ENCODE measurements at regions not wholly inside any gene's neighbourhood (a gene's known extent, or its start where the extent isn't known, plus 50 kb on each side); places are given as distances from the start of the nearest gene placed in this dataset.

DNA sequence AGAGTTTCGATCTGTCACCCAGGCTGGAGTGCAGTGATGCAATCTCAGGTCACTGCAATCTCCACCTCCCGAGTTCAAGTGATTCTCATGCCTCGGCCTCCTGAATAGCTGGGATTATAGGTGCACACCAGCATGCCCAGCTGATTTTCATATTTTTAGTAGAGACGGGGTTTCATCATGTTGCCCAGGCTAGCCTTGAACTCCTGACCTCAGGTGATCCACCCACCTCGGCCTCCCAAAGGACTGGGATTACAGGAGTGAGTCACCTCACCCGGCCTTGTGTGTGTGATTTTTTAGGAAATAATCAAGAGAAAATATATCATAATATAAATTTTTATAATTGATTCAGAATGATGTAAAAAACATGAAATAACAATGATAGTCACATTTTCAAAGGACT lies 1231.4 kb downstream of the GALC start:
- no peaks in the 10 kb centered on the region for H3K36me3 ChIP-seq (ENCODE audit: insufficient read depth, low read length)
- no peak overlapping the region for H3K4me3 ChIP-seq (ENCODE audit: low read length)
- H4K20me1 ChIP-seq (ENCODE audit: insufficient read depth), result no peaks in the 10 kb centered on the region
- no peak overlapping the region for H2AFZ ChIP-seq (ENCODE audit: low read depth, low read length)
- TF ChIP-seq, protein P1, sequence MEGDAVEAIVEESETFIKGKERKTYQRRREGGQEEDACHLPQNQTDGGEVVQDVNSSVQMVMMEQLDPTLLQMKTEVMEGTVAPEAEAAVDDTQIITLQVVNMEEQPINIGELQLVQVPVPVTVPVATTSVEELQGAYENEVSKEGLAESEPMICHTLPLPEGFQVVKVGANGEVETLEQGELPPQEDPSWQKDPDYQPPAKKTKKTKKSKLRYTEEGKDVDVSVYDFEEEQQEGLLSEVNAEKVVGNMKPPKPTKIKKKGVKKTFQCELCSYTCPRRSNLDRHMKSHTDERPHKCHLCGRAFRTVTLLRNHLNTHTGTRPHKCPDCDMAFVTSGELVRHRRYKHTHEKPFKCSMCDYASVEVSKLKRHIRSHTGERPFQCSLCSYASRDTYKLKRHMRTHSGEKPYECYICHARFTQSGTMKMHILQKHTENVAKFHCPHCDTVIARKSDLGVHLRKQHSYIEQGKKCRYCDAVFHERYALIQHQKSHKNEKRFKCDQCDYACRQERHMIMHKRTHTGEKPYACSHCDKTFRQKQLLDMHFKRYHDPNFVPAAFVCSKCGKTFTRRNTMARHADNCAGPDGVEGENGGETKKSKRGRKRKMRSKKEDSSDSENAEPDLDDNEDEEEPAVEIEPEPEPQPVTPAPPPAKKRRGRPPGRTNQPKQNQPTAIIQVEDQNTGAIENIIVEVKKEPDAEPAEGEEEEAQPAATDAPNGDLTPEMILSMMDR (IDR thresholded peaks at IDR 0.05; ENCODE audit: poor library complexity, severe bottlenecking), result no peak
- TF ChIP-seq, protein P2, sequence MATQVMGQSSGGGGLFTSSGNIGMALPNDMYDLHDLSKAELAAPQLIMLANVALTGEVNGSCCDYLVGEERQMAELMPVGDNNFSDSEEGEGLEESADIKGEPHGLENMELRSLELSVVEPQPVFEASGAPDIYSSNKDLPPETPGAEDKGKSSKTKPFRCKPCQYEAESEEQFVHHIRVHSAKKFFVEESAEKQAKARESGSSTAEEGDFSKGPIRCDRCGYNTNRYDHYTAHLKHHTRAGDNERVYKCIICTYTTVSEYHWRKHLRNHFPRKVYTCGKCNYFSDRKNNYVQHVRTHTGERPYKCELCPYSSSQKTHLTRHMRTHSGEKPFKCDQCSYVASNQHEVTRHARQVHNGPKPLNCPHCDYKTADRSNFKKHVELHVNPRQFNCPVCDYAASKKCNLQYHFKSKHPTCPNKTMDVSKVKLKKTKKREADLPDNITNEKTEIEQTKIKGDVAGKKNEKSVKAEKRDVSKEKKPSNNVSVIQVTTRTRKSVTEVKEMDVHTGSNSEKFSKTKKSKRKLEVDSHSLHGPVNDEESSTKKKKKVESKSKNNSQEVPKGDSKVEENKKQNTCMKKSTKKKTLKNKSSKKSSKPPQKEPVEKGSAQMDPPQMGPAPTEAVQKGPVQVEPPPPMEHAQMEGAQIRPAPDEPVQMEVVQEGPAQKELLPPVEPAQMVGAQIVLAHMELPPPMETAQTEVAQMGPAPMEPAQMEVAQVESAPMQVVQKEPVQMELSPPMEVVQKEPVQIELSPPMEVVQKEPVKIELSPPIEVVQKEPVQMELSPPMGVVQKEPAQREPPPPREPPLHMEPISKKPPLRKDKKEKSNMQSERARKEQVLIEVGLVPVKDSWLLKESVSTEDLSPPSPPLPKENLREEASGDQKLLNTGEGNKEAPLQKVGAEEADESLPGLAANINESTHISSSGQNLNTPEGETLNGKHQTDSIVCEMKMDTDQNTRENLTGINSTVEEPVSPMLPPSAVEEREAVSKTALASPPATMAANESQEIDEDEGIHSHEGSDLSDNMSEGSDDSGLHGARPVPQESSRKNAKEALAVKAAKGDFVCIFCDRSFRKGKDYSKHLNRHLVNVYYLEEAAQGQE (IDR thresholded peaks at IDR 0.05; ENCODE audit: borderline replicate concordance), result no peak
- TF ChIP-seq SMC3 (conservative IDR thresholded peaks at IDR 0.05; ENCODE audit: poor library complexity), result no peak
- no peak for TF ChIP-seq EP300 (conservative IDR thresholded peaks at IDR 0.05; ENCODE audit: poor library complexity, severe bottlenecking)
- TF ChIP-seq RAD21 (conservative IDR thresholded peaks at IDR 0.05), result no peak
- no peak for TF ChIP-seq EZH2 (IDR thresholded peaks at IDR 0.05; ENCODE audit: borderline replicate concordance, insufficient read depth, low read length, poor library complexity, severe bottlenecking)
- no peak for TF ChIP-seq MXI1 (conservative IDR thresholded peaks at IDR 0.05; ENCODE audit: poor library complexity, severe bottlenecking)
- TF ChIP-seq POLR2AphosphoS5 (IDR thresholded peaks at IDR 0.05), result no peak
- H3K27me3 ChIP-seq (ENCODE audit: insufficient read depth, low read depth, low read length), result no peaks in the 10 kb centered on the region
- no peaks in the 10 kb centered on the region for H3K9me2 ChIP-seq (ENCODE audit: insufficient read depth, low read length)
- H3K27ac ChIP-seq (ENCODE audit: low read length), result no peak overlapping the region
- H3K9me3 ChIP-seq (ENCODE audit: low read length), result no peaks in the 10 kb centered on the region
- H3K4me2 ChIP-seq (ENCODE audit: low read length), result no peak overlapping the region
- H3F3A ChIP-seq (ENCODE audit: insufficient read depth, low read length, poor library complexity, severe bottlenecking), result no peaks in the 10 kb centered on the region
- H3K79me2 ChIP-seq (replicated peaks; ENCODE audit: insufficient read depth, low read length), result no peaks in the 10 kb centered on the region
- H3K9ac ChIP-seq (ENCODE audit: low read length), result no peak overlapping the region

DNA sequence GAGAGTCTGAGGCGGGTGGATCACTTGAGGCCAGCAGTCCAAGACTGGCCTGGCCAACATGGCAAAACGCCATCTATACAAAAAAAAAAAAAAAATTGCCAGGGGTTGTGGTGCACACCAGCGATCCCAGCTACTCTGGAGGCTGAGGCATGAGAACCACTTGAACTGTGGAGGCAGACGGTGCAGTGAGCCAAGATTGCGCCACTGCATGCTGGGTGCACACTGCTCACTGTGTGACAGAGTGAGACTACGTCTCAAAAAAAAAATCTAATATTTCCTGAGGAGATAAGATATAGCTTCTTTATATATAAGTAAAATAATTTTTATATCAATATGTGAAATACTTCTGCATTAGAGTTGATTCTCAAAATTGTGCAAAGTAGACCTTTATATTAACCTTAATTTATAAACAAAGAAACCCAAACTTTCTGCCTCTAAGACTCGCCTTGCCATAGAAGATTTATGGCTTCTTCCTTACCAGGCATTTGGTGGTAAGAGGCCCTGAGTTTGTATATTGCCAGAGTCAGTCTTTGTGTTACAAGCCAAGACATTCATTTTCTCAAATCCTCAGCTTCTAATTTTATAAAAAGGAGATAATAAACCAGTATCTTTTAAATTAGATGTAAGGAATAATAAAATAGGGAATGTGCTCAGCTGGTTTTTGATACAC lies 1226.7 kb downstream of the FLRT2 start:
- no peaks in the 10 kb centered on the region for H3K27me3 ChIP-seq (ENCODE audit: insufficient read depth, low read depth, low read length)

More for the DNA sequence above, 1226.7 kb downstream of the FLRT2 start:
- Histone ChIP-seq H3K9ac (ENCODE audit: low read length) (no peak overlapping the region), H3K4me2 (ENCODE audit: low read length) (no peak overlapping the region), H3K36me3 (ENCODE audit: insufficient read depth, low read length) (no peaks in the 10 kb centered on the region), H3K9me3 (ENCODE audit: low read length) (peaks cover 9% of the 10 kb centered on the region), H4K20me1 (ENCODE audit: insufficient read depth) (no peaks in the 10 kb centered on the region), H3K9me2 (ENCODE audit: insufficient read depth, low read length) (no peaks in the 10 kb centered on the region), H3K79me2 (replicated peaks; ENCODE audit: insufficient read depth, low read length) (no peaks in the 10 kb centered on the region), H3F3A (ENCODE audit: insufficient read depth, low read length, poor library complexity, severe bottlenecking) (no peaks in the 10 kb centered on the region), H3K27ac (ENCODE audit: low read length) (no peak overlapping the region), H3K4me3 (ENCODE audit: low read length) (no peak overlapping the region), H2AFZ (ENCODE audit: low read depth, low read length) (no peak overlapping the region)
- no peak for TF ChIP-seq TAF1 (IDR thresholded peaks at IDR 0.05; ENCODE audit: low read depth)
- no peak for TF ChIP-seq EP300 (conservative IDR thresholded peaks at IDR 0.05; ENCODE audit: poor library complexity, severe bottlenecking)
- TF ChIP-seq, protein P2 (IDR thresholded peaks at IDR 0.05; ENCODE audit: borderline replicate concordance), result no peak
- TF ChIP-seq MXI1 (conservative IDR thresholded peaks at IDR 0.05; ENCODE audit: poor library complexity, severe bottlenecking), result no peak
- TF ChIP-seq, protein P1 (IDR thresholded peaks at IDR 0.05; ENCODE audit: poor library complexity, severe bottlenecking), result no peak
- TF ChIP-seq SMC3 (conservative IDR thresholded peaks at IDR 0.05; ENCODE audit: poor library complexity), result no peak
- TF ChIP-seq RAD21 (conservative IDR thresholded peaks at IDR 0.05), result no peak
- no peak for TF ChIP-seq EZH2 (IDR thresholded peaks at IDR 0.05; ENCODE audit: borderline replicate concordance, insufficient read depth, low read length, poor library complexity, severe bottlenecking)
- no peak for TF ChIP-seq POLR2AphosphoS5 (IDR thresholded peaks at IDR 0.05)
